GM23338 (cell line): ENCODE measurements at regions not wholly inside any gene's neighbourhood (a gene's known extent, or its start where the extent isn't known, plus 50 kb on each side); places are given as distances from the start of the nearest gene placed in this dataset.

Experiments used
- CTCF ChIP-seq, 2 experiments: fragments of 200-600 bp in 1 of 2; sonication (generic) in 1 of 2; conservative IDR thresholded peaks; 2 replicates each; pipeline versions ENCODE4 v1.5.1 to v1.6.1; 2016 to 2017; ENCODE audit warnings: antibody characterized with exemption in 2 of 2, low read depth in 2 of 2, mild to moderate bottlenecking in 2 of 2, moderate library complexity in 1 of 2
- ETS1 ChIP-seq: IDR thresholded peaks from 2 replicates; pipeline ENCODE4 v1.6.1; 2016; ENCODE audit warnings: antibody characterized with exemption
- EZH2 ChIP-seq: fragments of 200-600 bp; sonication (generic); IDR thresholded peaks from one replicate; pipeline ENCODE4 v1.8.0; 2017; ENCODE audit warnings: antibody characterized with exemption, mild to moderate bottlenecking, low read depth; ENCODE audit not compliant: unreplicated experiment
- EZH2phosphoT487 ChIP-seq: fragments of 200-600 bp; sonication (generic); IDR thresholded peaks from one replicate; pipeline ENCODE4 v1.8.1; 2018; ENCODE audit warnings: antibody characterized with exemption; ENCODE audit not compliant: unreplicated experiment
- JUNB ChIP-seq: IDR thresholded peaks from one replicate; pipeline ENCODE4 v1.6.1; 2016; ENCODE audit warnings: antibody characterized with exemption; ENCODE audit not compliant: unreplicated experiment
- POLR2AphosphoS5 ChIP-seq: IDR thresholded peaks from 2 replicates; pipeline ENCODE4 v1.6.1; 2016; ENCODE audit warnings: antibody characterized with exemption, low read depth
- REST ChIP-seq: IDR thresholded peaks from one replicate; pipeline ENCODE4 v1.6.1; 2018; ENCODE audit warnings: antibody characterized with exemption; ENCODE audit not compliant: unreplicated experiment
- ZNF114 ChIP-seq: fragments of 250-450 bp; sonication (Bioruptor Pico); IDR thresholded peaks from 2 replicates; pipeline ENCODE4 v1.5.0; 2020; ENCODE audit warnings: mild to moderate bottlenecking, moderate library complexity

GRCh38 chr1:80457409-80457808, 1343.3 kb upstream of the ADGRL2 start:
- TF ChIP-seq CTCF (conservative IDR thresholded peaks at IDR 0.05; ENCODE audit: low read depth in 2 of 2) (no peak), REST (no peak), POLR2AphosphoS5 (no peak), EZH2 (no peak), JUNB (no peak), EZH2phosphoT487 (no peak), ZNF114 (CRISPR knock-in tag) (no peak), ETS1 (no peak)
